ENCODE measurements at regions not wholly inside any gene's neighbourhood (a gene's known extent, or its start where the extent isn't known, plus 50 kb on each side); places are given as distances from the start of the nearest gene placed in this dataset.

GRCh38 chr21:35311985-35312384 is 262.9 kb upstream of the RUNX1 start (continued):
- no peak for TF ChIP-seq EP300 (IDR thresholded peaks at IDR 0.05; ENCODE audit: borderline replicate concordance in 1 of 2, low read depth in 1 of 2, low read length in 1 of 2)
- no peak for TF ChIP-seq RAD21 (IDR thresholded peaks at IDR 0.05; ENCODE audit: low read length)

GRCh38 chr21:35309316-35309715 is 260.2 kb upstream of the RUNX1 start:
- Histone ChIP-seq H2AFZ (ENCODE audit: low read depth) (no peak overlapping the region), H3K9ac (no peak overlapping the region), H3F3A (replicated peaks; ENCODE audit: insufficient read depth) (no peaks in the 10 kb centered on the region), H3K4me2 (no peak overlapping the region), H3K9me3 (no peaks in the 10 kb centered on the region), H4K20me1 (ENCODE audit: insufficient read depth) (no peaks in the 10 kb centered on the region), H3K79me2 (ENCODE audit: insufficient read depth) (no peaks in the 10 kb centered on the region), H3K36me3 (replicated peaks in 1 of 2; ENCODE audit: control insufficient read depth in 1 of 2, insufficient read depth in 2 of 2, low read length in 1 of 2) (no peaks in the 10 kb centered on the region), H3K4me3 (ENCODE audit: low read depth in 2 of 2, low read length in 1 of 2) (no peak overlapping the region), H3K27me3 (ENCODE audit: insufficient read depth) (no peaks in the 10 kb centered on the region), H3K9me2 (no peaks in the 10 kb centered on the region), H3K4me1 (ENCODE audit: control insufficient read depth in 1 of 2, insufficient read depth in 2 of 2, low read depth in 1 of 2, low read length in 1 of 2) (no peaks in the 10 kb centered on the region), H3K27ac (ENCODE audit: low read depth in 2 of 2, low read length in 1 of 2) (no peak overlapping the region)
- CTCF ChIA-PET: no interaction called here
- no peak for DNase-seq
- POLR2A ChIA-PET: no interaction called here
- 76% methylated on average over 3 of the region's 3 CpGs for WGBS (ENCODE audit: low lambda C conversion rate)
- TF ChIP-seq POLR2AphosphoS5 (IDR thresholded peaks at IDR 0.05; ENCODE audit: low read depth, low read length): no peak

- POLR2A ChIA-PET: no interaction called here
- no peak for DNase-seq
- Histone ChIP-seq H3K4me3 (ENCODE audit: low read depth in 2 of 2, low read length in 1 of 2) (no peak overlapping the region), H3K4me2 (no peak overlapping the region; the same call in 1 of the 2 replicates), H3K36me3 (replicated peaks in 1 of 2; ENCODE audit: control insufficient read depth in 1 of 2, insufficient read depth in 2 of 2, low read length in 1 of 2) (no peaks in the 10 kb centered on the region), H2AFZ (ENCODE audit: low read depth) (0 out of 2 replicates have a peak overlapping the region, but pooled peaks have one; percentile 2), H3K9ac (no peak overlapping the region), H3K4me1 (ENCODE audit: control insufficient read depth in 1 of 2, insufficient read depth in 2 of 2, low read depth in 1 of 2, low read length in 1 of 2) (0 out of 4 replicates have a peak, but pooled peaks cover 0 to 5% of the 10 kb centered on the region in 2 experiments), H3K9me3 (peaks cover 9% of the 10 kb centered on the region; the same call in 1 of the 2 replicates), H3K79me2 (ENCODE audit: insufficient read depth) (no peaks in the 10 kb centered on the region), H3F3A (replicated peaks; ENCODE audit: insufficient read depth) (peaks cover 20% of the 10 kb centered on the region), H3K9me2 (no peaks in the 10 kb centered on the region), H3K27me3 (ENCODE audit: insufficient read depth) (no peaks in the 10 kb centered on the region), H4K20me1 (ENCODE audit: insufficient read depth) (no peaks in the 10 kb centered on the region), H3K27ac (ENCODE audit: low read depth in 2 of 2, low read length in 1 of 2) (peak overlapping the region in 1 of 2 experiments; percentile 70; a peak in 2 of 4 replicates)
- CTCF ChIA-PET: no interaction called here
- WGBS (ENCODE audit: low lambda C conversion rate): 0% methylated on average over 1 of the region's 1 CpG
- peak; percentile 83 for TF ChIP-seq PBX3 (IDR thresholded peaks at IDR 0.05)
- TF ChIP-seq MEF2A (IDR thresholded peaks at IDR 0.05; ENCODE audit: borderline replicate concordance, low read depth): peak; percentile 97
- peak; percentile 96 for TF ChIP-seq TCF12 (IDR thresholded peaks at IDR 0.05)
- 0 out of 2 replicates have a peak, but pooled peaks have one; percentile 40 for TF ChIP-seq REST (IDR thresholded peaks at IDR 0.05; ENCODE audit: low read depth, low read length)
- peak; percentile 96 for TF ChIP-seq NFIC (IDR thresholded peaks at IDR 0.05; ENCODE audit: borderline replicate concordance)
- TF ChIP-seq SIN3A (IDR thresholded peaks at IDR 0.05; ENCODE audit: borderline replicate concordance, low read depth, low read length): no peak
- peak; percentile 65 for TF ChIP-seq USF1 (IDR thresholded peaks at IDR 0.05; ENCODE audit: borderline replicate concordance, low read depth)
- peak; percentile 65; the same call in 1 of the 2 replicates for TF ChIP-seq POLR2AphosphoS5 (IDR thresholded peaks at IDR 0.05; ENCODE audit: low read depth, low read length)
- TF ChIP-seq ZBTB33 (IDR thresholded peaks at IDR 0.05; ENCODE audit: borderline replicate concordance, low read depth): peak; percentile 70; the same call in 1 of the 2 replicates
- no peak for TF ChIP-seq GATA2 (CRISPR knock-in tag; IDR thresholded peaks at IDR 0.05)
- TF ChIP-seq YY1 (IDR thresholded peaks at IDR 0.05; ENCODE audit: low read depth): no peak
- TF ChIP-seq MAX (IDR thresholded peaks at IDR 0.05; ENCODE audit: low read depth): peak; percentile 55; the same call in 1 of the 2 replicates
- no peak for TF ChIP-seq TAF1 (IDR thresholded peaks at IDR 0.05; ENCODE audit: borderline replicate concordance, low read depth, low read length)
- TF ChIP-seq RXRA (IDR thresholded peaks at IDR 0.05; ENCODE audit: borderline replicate concordance, low read depth): peak; percentile 64; the same call in 1 of the 2 replicates
- peak; percentile 80 for TF ChIP-seq FOXM1 (IDR thresholded peaks at IDR 0.05; ENCODE audit: low read depth)
- peak in 1 of 2 experiments; percentile 93; a peak in 2 of 4 replicates for TF ChIP-seq EP300 (IDR thresholded peaks at IDR 0.05; ENCODE audit: borderline replicate concordance in 1 of 2, low read depth in 1 of 2, low read length in 1 of 2)
- TF ChIP-seq TEAD4 (IDR thresholded peaks at IDR 0.05; ENCODE audit: borderline replicate concordance, insufficient read depth): peak; percentile 92
These were observed 254.0 kb upstream of the RUNX1 start for GRCh38 chr21:35303085-35303484.

All from SK-N-SH (cell line).